ENCODE measurements at regions not wholly inside any gene's neighbourhood (a gene's known extent, or its start where the extent isn't known, plus 50 kb on each side); places are given as distances from the start of the nearest gene placed in this dataset.
A peak's percentile ranks its signal among the peaks of the same experiment; 100 is the strongest.

DNA sequence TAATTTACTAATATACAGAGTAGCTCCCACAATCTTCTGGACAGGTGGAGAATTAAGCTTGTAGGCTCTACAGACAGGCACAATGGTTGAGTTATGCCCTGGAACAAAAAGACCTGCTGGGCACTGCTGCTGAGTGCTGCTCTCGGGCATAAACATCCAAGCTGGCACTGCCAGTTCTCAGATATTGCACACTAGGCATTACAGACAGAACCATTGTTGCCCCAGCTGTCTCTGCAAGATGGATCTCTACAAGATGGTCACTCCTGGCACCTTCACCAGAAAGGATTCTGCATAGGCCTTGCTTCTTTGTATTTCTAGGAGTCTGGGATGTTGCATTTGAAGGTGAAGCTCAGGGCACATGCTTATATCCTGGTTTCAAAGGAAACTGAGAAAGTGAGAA is 527.1 kb downstream of the STIM2 start:
- H3K4me3 ChIP-seq (replicated peaks in 1 of 4; ENCODE audit: control extremely low read depth in 1 of 4, insufficient read depth in 1 of 4, low read depth in 3 of 4, low read length in 4 of 4): no peak overlapping the region
- no peak for DNase-seq (ENCODE audit: low read depth in 2 of 2)
- no peaks in the 10 kb centered on the region for H3K9me3 ChIP-seq (ENCODE audit: control insufficient read depth, insufficient read depth, low read depth, low read length)
- no peaks in the 10 kb centered on the region for H3K27me3 ChIP-seq (ENCODE audit: control insufficient read depth, insufficient read depth, low read length)
- no peak overlapping the region for H3K27ac ChIP-seq (ENCODE audit: insufficient read depth, low read length)
- no peak for TF ChIP-seq EZH2 (IDR thresholded peaks at IDR 0.05; ENCODE audit: low read length, missing control alignments)
- TF ChIP-seq, protein P1, sequence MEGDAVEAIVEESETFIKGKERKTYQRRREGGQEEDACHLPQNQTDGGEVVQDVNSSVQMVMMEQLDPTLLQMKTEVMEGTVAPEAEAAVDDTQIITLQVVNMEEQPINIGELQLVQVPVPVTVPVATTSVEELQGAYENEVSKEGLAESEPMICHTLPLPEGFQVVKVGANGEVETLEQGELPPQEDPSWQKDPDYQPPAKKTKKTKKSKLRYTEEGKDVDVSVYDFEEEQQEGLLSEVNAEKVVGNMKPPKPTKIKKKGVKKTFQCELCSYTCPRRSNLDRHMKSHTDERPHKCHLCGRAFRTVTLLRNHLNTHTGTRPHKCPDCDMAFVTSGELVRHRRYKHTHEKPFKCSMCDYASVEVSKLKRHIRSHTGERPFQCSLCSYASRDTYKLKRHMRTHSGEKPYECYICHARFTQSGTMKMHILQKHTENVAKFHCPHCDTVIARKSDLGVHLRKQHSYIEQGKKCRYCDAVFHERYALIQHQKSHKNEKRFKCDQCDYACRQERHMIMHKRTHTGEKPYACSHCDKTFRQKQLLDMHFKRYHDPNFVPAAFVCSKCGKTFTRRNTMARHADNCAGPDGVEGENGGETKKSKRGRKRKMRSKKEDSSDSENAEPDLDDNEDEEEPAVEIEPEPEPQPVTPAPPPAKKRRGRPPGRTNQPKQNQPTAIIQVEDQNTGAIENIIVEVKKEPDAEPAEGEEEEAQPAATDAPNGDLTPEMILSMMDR (conservative IDR thresholded peaks at IDR 0.05 in 1 of 2, IDR thresholded peaks at IDR 0.05 in 1 of 2; ENCODE audit: low read depth in 1 of 2, low read length in 2 of 2): no peak
- H4K20me1 ChIP-seq (ENCODE audit: control insufficient read depth, extremely low read depth, insufficient read depth, low read length): no peaks in the 10 kb centered on the region
- no peak overlapping the region for H3K4me2 ChIP-seq (ENCODE audit: extremely low read depth, insufficient read depth, low read length)
- no peak overlapping the region for H2AFZ ChIP-seq (ENCODE audit: low read length)
- H3K9ac ChIP-seq (ENCODE audit: insufficient read depth, low read length): no peak overlapping the region
- H3K79me2 ChIP-seq (ENCODE audit: control insufficient read depth, insufficient read depth, low read length): no peaks in the 10 kb centered on the region
- no peaks in the 10 kb centered on the region for H3K4me1 ChIP-seq (ENCODE audit: control insufficient read depth, extremely low read depth, insufficient read depth, low read length)
- H3K36me3 ChIP-seq (ENCODE audit: control insufficient read depth, insufficient read depth, low read length): no peaks in the 10 kb centered on the region

DNA sequence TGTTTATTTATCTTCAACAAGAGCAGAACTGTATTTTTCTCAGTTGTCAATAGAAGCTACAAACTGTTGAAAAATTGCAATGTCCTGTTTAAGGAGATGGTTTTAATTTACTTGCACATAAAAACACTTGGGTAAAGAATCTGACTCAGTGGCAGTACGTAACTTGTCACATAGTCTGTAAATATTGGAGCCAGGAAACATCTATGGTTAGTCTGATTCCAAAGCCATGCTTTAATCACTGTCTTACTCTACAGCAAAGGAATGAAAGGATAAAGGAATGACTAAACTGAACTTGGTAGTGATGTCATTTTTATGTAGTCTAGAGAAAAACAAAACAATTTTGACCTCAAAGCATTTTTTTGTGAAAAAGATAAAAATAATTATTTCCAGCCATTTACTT is 537.2 kb downstream of the STIM2 start:
- Histone ChIP-seq H4K20me1 (ENCODE audit: control insufficient read depth, extremely low read depth, insufficient read depth, low read length) (peaks cover 2% of the 10 kb centered on the region), H3K79me2 (ENCODE audit: control insufficient read depth, insufficient read depth, low read length) (no peaks in the 10 kb centered on the region), H3K4me2 (ENCODE audit: extremely low read depth, insufficient read depth, low read length) (no peak overlapping the region), H3K36me3 (ENCODE audit: control insufficient read depth, insufficient read depth, low read length) (no peaks in the 10 kb centered on the region), H2AFZ (ENCODE audit: low read length) (no peak overlapping the region), H3K9ac (ENCODE audit: insufficient read depth, low read length) (no peak overlapping the region), H3K27ac (ENCODE audit: insufficient read depth, low read length) (no peak overlapping the region), H3K4me1 (ENCODE audit: control insufficient read depth, extremely low read depth, insufficient read depth, low read length) (no peaks in the 10 kb centered on the region), H3K9me3 (ENCODE audit: control insufficient read depth, insufficient read depth, low read depth, low read length) (no peaks in the 10 kb centered on the region), H3K4me3 (replicated peaks in 1 of 4; ENCODE audit: control extremely low read depth in 1 of 4, insufficient read depth in 1 of 4, low read depth in 3 of 4, low read length in 4 of 4) (no peak overlapping the region), H3K27me3 (ENCODE audit: control insufficient read depth, insufficient read depth, low read length) (no peaks in the 10 kb centered on the region)
- peak; percentile 2 to 96 for DNase-seq (ENCODE audit: low read depth in 2 of 2)
- no peak for TF ChIP-seq EZH2 (IDR thresholded peaks at IDR 0.05; ENCODE audit: low read length, missing control alignments)
- TF ChIP-seq, protein P1 (conservative IDR thresholded peaks at IDR 0.05 in 1 of 2, IDR thresholded peaks at IDR 0.05 in 1 of 2; ENCODE audit: low read depth in 1 of 2, low read length in 2 of 2): no peak

DNA sequence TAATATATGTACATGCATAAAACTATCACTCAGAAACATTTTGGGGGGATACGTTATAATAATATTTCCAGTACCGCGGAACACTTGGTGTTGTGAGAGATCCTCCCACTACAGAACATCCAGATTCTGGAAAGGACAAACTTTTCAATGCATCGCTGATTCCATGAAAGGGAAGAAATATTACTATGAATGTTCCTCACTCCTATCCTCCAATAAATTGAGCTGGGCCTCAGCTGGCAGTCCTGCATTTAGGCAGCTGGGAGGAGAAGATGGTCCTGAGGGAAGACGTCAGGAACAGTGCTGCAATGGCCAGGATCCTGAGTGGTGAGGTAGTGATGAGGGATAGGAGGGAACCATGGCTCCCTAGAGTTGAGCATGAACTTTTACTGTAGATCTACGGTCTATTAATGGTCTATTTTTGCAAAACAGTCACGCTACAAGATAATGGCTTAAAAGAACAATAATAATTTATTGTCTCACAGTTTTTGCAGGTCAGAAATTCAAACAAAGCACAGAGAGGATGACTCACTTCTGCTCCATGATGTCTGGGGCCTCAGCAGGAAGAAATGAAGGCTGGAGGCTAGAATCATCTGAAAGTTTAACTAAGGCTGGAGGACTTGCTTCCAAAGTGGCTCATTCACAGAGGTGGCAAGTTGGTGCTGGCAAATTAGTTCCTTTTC is 538.1 kb downstream of the STIM2 start:
- DNase-seq (ENCODE audit: low read depth in 2 of 2): peak in 1 of 2 donors; percentile 54
- Histone ChIP-seq H2AFZ (ENCODE audit: low read length) (no peak overlapping the region), H3K36me3 (ENCODE audit: control insufficient read depth, insufficient read depth, low read length) (no peaks in the 10 kb centered on the region), H3K27me3 (ENCODE audit: control insufficient read depth, insufficient read depth, low read length) (no peaks in the 10 kb centered on the region), H3K4me2 (ENCODE audit: extremely low read depth, insufficient read depth, low read length) (no peak overlapping the region), H3K9ac (ENCODE audit: insufficient read depth, low read length) (no peak overlapping the region), H4K20me1 (ENCODE audit: control insufficient read depth, extremely low read depth, insufficient read depth, low read length) (peaks cover 2% of the 10 kb centered on the region), H3K27ac (ENCODE audit: insufficient read depth, low read length) (no peak overlapping the region), H3K4me3 (replicated peaks in 1 of 4; ENCODE audit: control extremely low read depth in 1 of 4, insufficient read depth in 1 of 4, low read depth in 3 of 4, low read length in 4 of 4) (no peak overlapping the region), H3K4me1 (ENCODE audit: control insufficient read depth, extremely low read depth, insufficient read depth, low read length) (no peaks in the 10 kb centered on the region), H3K9me3 (ENCODE audit: control insufficient read depth, insufficient read depth, low read depth, low read length) (no peaks in the 10 kb centered on the region), H3K79me2 (ENCODE audit: control insufficient read depth, insufficient read depth, low read length) (no peaks in the 10 kb centered on the region)
- TF ChIP-seq EZH2 (IDR thresholded peaks at IDR 0.05; ENCODE audit: low read length, missing control alignments): no peak
- TF ChIP-seq, protein P1 (conservative IDR thresholded peaks at IDR 0.05 in 1 of 2, IDR thresholded peaks at IDR 0.05 in 1 of 2; ENCODE audit: low read depth in 1 of 2, low read length in 2 of 2): no peak

Data from fibroblast of lung (primary cell).